Stimulated activated CD4-positive, alpha-beta T cell treated with anti-CD3 and anti-CD28 coated beads, Interleukin-1b, Interleukin-23, amount 100 ng/mL, for 24 hours (primary cell): ENCODE measurements at regions not wholly inside any gene's neighbourhood (a gene's known extent, or its start where the extent isn't known, plus 50 kb on each side); places are given as distances from the start of the nearest gene placed in this dataset.

Experiments
- DNase-seq, 4 experiments: peaks; one replicate each; pipeline ENCODE4 v3.0.0-alpha.2; 2020; ENCODE audit warnings: low read depth in 4 of 4, low spot score in 1 of 4

DNA sequence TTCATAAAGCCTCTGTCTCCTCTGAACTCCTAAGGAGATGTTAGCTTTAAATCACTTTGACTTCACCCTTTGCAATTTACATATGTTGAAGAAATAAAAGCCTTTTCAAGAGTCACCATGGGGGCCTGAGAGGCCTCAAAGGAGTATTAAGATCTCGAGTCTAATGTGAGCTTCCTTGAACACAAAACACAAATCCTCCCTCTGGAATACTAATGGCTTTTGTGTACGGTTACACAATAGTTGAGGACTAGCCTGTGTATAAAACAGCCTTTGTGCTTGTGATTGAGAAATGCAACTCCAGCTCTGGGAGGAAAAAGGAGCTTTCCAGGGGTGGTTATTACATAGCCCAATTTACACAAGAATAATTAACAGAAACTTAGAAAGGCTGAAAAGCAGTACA, 1140.2 kb downstream of the CDH11 start:
- no peak for DNase-seq

DNA sequence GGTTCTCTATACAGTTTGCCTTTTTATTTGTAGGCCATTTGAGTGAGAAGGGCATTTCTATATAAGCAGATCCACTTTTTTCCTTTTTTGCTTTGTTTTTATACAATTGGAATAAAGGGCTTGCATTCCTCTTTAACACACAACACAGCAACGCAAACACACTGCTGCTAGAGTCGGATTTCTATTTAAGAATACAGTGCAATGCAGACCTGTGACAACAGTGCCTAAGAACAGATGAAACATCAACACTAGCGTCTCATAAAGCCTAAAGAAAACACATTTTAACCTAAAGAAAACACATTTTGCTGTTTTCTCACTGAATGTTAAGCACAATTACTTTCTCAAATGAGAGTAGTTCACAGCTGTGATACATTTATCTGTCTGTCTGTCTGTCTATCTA, 1141.1 kb downstream of the CDH11 start:
- no peak for DNase-seq

DNA sequence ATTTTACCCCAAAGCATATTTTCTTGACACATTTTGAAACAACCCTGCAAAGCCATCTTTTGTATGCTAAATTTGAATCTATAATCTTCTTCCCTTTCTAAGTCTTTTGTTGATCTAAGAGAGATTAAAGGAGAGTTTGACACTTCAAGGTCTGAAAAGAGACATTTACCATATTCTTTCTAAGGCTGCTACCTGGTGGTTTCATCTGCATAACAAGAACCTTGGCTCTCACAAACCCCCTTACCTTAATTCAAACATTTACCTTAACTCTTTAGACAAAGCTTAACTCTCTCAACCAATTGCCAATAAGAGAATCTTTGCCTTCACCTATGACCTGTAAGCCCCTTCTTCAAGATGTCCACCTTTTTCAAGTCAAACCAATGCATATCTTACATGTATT, 1143.6 kb downstream of the CDH11 start:
- no peak for DNase-seq

DNA sequence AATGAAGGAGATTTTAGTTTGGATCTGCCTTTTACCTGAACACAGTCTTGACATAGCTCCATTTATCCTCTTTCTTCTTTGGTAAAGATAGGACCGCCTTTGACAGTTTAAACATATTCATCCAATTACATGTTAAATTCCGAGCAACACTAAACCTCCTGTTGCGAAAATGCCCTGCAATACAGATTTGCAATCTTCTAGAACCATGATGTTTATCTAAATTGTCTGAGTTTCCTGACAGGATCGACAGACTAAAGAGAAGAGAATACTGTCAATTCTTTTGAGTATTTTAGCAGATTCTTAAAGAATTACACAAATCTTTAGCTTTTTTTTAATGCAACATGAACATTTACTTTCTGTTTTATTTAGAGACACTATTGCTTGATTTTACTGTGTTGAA, 1145.5 kb downstream of the CDH11 start:
- DNase-seq: no peak

DNA sequence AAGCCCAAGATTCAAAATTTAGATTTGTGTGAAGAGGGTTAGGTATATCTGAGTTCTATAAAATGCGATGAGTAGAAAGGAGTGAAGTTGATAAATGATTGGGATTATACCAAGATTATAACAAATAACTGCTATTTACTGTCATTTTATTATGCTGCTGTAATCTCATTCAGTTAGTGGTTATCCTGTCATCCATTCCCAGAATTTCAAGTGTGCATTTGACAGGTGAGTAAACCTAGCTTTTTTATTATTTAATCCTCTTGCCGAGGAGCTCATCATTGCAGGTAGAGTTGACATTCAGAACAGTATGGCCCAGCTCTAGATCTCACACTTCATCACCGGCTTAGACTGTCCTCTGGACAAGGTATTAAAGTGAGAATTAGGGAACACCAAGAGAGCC, 1146.2 kb downstream of the CDH11 start:
- no peak for DNase-seq

DNA sequence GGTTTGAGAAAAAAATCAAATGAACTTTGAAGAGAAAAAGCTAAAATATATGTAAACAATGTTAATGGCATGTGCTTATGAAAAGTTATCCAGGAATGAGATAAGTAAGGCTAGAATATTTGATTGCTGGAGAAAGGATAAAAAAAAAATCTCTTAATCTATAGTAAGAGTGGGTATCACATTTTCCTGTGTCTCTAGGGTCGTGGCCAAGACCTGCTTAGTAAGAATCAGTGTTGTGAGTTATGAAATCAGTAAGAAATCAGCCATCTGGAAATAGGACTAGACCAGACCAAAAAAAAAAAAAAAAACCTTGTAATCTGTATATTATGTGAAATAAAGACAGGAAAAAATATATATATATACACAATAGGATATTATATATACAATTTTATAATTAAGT, 1153.9 kb downstream of the CDH11 start:
- DNase-seq: no peak

DNA sequence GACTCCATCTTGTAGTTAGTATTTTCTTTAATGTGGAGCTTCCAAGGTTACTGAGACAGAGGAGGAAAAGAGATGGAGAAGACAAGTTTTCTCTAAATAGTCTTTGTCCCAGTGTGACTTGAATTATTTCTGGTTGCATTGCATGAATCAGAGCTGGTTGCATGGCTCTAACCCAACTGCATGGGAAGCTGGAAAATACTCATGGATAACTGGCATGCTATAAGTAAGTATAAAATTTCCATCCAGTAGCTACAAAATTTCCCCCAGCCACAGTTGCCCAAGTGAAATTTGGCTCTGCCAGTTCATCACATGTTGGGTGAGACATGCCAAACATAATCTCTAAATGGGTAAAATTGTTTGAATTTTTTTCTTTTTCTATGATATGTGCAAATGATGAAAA, 1161.5 kb downstream of the CDH11 start:
- no peak for DNase-seq

DNA sequence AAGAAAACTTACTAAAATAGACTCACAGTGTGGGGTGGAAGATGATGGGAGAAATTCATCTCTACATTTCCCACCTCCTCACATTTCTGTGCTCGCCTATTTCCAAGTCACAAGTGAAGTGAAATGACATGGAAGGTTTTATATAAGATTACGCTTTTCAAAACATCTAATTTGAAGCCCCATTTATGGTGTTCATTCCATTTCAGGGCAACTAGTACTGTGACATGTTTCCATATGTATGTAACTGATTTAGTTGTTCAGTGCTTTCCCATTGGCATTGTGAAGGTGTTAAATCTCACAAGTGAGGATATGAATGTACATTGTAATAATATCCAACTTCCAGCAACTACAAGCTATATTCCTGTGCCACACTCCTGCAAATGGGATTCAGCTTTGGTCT, 1174.8 kb downstream of the CDH11 start:
- no peak for DNase-seq

DNA sequence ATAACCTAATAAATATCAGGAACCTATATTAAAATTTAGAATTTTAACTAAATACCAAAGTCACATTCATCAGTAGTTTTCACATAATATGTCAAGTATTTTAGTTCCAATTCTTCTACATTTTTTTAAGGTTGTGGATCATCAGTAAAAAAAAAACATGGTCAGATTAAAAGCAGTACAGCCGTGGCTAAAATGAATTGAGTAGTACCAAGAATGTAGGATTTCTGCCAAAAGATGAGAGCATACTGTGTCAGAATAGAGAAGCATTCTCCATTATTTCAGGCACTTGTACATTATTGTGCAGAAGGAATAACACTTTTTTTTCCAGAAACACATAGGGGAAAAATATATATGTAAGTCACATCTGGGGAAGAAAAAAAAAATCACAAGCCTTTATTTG, 1176.1 kb downstream of the CDH11 start:
- no peak for DNase-seq

DNA sequence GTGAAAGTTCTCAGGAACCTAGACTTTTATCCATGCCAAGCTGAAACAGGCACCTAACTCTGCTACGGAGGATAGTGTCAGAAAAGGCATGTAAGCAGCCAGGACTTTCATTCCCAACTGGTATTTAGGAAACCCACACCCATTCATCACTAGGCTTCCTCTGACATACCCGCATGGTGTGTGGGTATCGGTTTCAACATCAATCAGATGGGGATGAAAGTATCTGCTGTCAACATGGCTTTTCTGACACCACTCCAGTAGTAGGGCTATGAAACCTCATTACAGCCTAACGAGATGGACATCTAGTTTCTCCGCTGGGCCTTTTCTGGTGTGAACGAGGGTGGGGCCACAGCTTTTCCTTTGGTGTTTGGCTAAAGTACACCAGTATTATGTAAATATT, 1178.3 kb downstream of the CDH11 start:
- no peak for DNase-seq

DNA sequence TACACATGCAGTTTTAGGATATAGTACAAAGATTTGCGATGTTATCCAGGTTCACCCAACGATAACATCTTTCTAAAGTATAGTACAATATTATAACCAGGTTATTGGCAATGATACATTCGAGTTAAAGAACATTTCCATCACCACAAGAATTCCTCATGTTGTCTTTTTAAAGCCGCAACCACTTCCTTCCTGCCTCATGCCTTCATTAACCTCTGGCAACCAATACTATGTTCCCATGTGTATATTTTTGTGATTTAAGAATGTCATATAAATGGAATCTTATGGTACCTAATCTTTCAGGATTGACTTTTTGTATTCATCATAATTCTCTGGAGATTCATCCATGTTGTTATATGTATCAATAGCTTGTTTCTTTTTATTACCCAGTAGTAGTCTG, 1183.2 kb downstream of the CDH11 start:
- DNase-seq: no peak

DNA sequence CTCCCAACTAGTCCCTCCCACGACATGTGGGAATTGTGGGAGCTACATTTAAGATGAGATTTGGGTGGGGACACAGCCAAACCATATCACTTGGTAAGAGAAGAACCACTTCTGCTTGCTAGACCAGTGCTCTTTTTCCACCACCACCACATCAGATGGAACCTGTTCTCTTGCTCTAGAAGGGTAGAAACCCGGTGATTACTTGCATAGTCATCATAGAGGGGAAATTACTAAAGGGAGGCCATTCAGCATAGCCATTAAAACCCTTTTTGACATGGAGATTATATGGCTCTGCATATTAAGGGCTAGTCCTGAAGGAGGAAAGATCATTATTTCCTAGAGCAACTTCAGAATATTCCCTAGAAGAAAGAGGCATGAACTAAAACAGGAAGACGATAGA, 1188.0 kb downstream of the CDH11 start:
- DNase-seq: no peak

DNA sequence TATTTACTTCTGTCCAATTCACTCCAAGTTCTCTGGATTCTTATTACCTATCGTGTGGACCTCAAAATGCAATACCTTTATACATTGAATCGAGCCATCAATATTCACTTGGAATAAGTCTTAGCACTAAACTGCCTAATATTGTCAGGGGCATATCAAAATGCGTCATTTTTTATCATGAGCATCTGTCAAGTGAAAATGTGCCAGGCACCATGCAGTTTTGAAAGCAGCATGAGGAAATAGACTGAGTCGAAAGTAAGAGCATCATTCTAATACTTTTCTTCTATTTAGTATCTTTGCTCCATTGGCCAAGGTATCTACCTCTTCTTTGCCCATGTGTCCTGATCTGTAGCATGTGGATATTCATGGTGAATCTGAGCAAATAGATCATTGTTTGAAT, 1193.4 kb downstream of the CDH11 start:
- DNase-seq: no peak

DNA sequence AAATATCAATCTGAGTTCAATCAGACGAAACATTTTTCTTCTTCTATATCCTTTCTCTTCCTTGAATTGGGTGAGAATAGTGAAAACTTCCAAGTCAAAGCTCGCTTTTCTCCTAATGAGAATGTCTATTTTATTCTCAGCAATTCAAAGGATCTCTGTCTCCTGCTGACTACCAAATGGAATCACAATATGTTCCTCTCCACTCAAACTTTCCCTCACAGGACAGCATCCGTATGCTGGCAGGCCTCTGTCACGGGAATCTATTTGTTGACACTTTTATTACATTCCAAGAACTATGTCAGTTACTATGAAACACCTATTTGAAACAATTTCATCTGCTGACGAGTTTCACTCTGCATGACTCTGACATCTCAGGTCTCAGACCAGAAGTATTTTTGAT, 1196.6 kb downstream of the CDH11 start:
- DNase-seq: no peak

DNA sequence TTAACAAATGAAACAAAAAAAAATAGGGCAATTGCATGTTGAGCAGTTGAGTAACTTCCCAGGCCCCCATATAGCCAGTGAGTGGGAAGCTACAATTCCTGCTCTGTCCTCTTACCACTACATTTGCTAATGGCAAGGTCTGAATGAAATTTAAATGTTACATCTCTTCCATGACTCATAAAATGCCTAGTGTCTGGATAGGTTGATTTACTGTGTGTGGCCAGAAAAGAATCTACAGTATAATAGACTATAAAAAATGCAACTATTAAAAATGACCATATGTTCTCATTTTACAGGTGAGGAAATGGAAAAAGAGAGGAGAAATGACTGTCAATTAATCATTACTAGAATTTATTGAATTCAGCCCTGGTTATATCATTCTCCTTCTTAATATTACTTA, 1199.3 kb downstream of the CDH11 start:
- DNase-seq: no peak

DNA sequence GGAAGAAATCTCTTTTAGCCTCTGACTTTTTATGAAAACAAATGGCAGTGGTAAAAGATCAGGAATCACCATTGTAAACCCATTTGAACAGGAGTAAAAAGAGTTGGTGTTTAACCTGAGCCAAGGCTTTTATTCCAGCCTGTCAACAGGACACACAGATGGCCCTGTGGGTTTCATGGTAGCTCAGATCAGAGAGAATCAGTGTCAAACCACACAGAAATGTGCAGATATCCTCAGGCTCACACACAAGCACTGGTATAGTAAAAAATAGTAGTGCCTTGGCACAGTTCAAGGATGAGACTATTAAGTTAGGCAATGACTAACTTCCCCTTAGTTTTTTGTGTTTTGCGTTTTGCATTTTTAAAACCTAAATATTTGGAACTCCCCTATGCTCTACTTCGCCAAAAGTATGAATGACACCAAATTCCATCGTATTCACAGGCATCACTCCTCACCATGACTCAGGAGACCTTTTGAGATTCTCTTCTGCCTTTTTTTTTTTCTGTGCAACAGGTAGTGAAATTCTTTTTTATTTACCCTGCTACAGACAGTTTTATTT, 1200.0 kb downstream of the CDH11 start:
- DNase-seq: no peak

DNA sequence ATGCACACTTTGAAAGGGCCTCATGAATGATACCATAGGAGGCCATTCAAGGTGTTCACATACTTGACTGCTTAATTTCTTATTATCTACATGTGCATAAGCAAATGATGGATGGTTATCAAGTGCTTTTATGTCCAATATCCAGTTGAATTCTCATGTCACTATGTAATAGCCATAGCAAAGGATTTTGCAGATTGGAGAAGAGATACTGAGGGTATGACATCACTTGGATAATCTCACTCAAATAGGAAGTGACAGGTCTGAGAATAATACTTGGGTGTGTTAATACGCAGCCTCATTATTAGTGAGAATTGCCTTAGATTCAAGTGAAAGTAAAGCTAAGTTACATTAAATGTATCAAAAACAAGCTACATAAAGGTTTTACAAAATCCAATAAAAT, 1208.6 kb downstream of the CDH11 start:
- DNase-seq: no peak

DNA sequence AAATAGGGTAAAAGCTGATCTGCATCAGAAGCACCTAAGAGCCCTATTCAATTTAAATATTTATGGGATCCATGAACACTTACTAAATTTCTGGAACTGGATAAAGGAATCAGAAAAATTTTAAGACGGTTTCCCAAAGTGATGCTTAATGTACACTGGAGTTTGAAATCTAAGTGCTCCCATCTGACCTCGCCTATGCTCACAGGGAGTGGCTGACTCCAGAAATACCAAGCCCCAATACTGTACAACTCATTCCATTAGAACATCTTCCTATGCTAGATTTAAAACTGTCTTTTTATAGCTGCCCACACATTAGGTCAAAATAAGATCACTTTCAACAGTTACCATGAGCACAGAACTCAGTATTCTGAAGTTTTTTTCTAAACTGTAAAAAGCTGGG, 1214.6 kb downstream of the CDH11 start:
- no peak for DNase-seq

DNA sequence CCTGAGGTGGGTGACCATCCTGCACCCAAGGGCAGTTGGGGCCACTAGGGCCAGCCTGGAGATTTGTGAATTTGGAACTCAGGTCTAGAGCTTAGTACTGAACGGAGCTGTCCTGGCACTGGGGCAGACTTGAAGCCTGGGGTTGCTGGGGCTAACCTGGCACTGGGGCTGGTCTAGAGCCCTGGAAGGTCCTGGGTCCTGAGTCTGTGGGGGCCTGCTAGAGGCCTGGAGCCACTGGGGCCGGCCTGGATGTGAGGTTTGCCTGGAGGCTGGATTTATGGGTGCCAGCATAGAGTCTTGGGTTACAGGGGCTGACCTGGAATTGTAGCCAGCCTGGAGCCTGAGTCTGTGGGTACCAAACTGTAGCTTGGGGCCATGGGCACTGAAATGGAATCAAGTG, 1216.9 kb downstream of the CDH11 start:
- no peak for DNase-seq

DNA sequence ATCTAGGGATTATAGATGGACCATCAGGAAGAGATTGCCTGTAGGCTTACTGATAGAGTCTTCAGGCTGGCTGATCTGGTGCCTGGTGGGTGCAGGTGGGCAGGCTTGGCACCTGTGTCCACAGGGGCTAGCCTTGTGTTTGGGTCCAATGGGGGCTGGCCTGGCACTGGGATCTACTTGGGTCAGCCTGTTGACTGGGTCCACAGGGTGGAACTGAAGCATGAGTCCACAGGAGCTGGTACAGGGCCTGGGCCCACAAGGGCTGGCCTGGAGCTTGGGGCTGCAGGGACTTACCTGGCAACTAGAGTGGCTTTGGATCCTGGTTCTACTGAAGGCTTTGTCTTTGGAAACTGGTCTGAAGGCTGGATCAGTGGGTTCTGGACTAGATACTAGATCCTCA, 1217.7 kb downstream of the CDH11 start:
- no peak for DNase-seq

DNA sequence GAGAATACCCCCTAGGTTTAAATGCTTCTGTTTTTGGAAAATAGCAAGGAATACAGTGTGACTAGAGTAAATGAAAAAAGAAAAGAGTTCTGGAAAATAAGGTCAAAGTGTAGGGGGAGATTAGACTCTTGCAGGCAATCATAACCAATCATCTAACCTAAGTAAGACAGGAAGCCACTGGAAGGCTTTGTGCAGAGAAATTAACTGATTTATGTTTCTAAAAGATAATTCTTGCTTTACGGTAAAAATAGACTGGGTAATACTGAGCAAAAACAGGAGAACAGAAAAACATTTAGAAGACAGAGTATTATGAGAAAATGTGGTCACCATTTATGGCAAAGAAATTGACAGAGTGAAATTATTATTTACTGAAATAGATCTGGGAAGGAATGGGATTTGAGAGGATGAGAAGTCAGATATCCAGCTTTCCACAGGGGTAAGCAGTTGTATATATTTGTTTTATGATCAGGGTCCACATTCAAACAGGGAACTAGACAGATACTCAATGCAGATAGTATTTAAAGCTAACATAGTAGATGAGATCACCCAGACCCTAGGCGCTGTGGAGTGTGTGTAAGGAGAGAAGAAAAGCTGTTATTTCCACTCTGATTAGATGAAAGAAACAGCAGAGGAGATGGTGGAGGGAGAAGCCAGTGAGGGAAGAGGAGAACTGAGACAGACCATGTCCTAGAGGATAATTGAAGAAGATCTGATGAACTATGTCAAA, 1225.3 kb downstream of the CDH11 start:
- no peak for DNase-seq

DNA sequence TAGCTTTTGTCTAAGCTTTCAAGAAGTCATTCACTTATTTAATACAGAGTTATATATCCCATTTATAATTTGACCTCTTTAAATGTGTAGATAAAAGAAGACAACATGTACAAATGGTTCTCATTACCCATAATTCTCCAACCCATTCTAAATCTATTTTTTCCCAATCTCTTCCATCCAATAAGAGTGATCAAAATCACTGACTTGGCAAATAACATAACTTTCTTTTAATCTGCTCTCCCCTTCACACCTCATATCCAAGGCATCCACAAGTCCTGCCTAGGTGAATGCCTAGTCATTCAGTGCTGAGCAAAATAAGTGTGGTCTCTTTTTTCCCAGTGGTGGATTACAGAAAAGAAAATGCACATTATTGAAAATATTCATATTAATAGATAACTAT, 1231.1 kb downstream of the CDH11 start:
- no peak for DNase-seq

DNA sequence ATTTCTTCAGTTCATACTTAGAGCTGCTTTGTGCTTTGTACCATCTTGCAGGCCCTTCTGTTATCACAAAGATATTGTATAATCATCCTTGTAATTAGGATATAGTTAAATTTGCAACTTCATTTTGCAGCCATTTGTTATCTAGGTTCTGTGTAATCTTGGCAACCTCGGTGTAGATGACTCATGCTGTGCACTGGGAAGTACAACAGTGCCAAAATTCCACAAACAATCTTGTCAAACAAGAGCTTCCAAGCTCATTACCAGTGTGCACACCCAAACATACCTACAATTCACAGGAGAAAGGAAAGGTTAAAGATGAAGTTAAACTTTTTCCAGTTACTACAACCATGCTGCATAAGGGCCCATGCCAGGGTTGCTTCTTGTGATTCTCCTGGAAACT, 1231.8 kb downstream of the CDH11 start:
- no peak for DNase-seq
